Lower leg skin (tissue), 3 donors: ENCODE measurements at regions not wholly inside any gene's neighbourhood (a gene's known extent, or its start where the extent isn't known, plus 50 kb on each side); places are given as distances from the start of the nearest gene placed in this dataset.

ENCODE experiments used
- POLR2A ChIP-seq, 2 donors: fragments of 450-650 bp; IDR thresholded peaks; one replicate each; pipeline ENCODE4 v1.6.1; 2016 to 2017; ENCODE audit warnings: antibody characterized with exemption in 2 of 2, mild to moderate bottlenecking in 1 of 2, moderate library complexity in 1 of 2
- TF ChIP-seq, protein P1 (sequence below), 3 donors: fragments of 450-650 bp; IDR thresholded peaks; one replicate each; pipeline ENCODE4 v1.5.1; 2016; ENCODE audit warnings: antibody characterized with exemption in 3 of 3, mild to moderate bottlenecking in 3 of 3, moderate library complexity in 2 of 3

DNA sequence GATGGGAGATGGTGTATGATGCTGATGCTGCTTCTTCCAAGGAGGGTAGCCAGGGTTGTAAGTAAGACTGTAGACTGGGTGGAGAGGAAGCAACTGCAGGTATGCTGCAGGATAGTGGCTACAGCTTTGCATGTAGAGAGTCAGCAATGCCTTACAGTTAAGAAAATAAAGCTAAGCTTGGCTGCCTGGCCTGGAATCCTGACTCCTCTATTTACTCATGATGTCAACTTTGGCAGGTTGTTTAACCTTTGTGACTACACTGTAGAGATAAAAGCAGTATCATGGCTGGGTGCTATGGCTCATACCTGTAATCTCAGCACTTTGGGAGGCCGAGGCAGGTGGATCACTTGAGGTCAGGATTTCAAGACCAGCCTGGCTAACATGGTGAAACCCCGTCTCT, 301.6 kb upstream of the RBFOX1 start:
- TF ChIP-seq, protein P1, sequence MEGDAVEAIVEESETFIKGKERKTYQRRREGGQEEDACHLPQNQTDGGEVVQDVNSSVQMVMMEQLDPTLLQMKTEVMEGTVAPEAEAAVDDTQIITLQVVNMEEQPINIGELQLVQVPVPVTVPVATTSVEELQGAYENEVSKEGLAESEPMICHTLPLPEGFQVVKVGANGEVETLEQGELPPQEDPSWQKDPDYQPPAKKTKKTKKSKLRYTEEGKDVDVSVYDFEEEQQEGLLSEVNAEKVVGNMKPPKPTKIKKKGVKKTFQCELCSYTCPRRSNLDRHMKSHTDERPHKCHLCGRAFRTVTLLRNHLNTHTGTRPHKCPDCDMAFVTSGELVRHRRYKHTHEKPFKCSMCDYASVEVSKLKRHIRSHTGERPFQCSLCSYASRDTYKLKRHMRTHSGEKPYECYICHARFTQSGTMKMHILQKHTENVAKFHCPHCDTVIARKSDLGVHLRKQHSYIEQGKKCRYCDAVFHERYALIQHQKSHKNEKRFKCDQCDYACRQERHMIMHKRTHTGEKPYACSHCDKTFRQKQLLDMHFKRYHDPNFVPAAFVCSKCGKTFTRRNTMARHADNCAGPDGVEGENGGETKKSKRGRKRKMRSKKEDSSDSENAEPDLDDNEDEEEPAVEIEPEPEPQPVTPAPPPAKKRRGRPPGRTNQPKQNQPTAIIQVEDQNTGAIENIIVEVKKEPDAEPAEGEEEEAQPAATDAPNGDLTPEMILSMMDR (IDR thresholded peaks at IDR 0.05): no peak
- TF ChIP-seq POLR2A (IDR thresholded peaks at IDR 0.05): no peak
